NOMO-1 treated with dmso at 0.1 percent for 144 hours (cell line): ENCODE measurements at regions not wholly inside any gene's neighbourhood (a gene's known extent, or its start where the extent isn't known, plus 50 kb on each side); places are given as distances from the start of the nearest gene placed in this dataset.

Source experiments
- DNase-seq: peaks from one replicate; lab custom pipeline; 2025; ENCODE audit not compliant: unreplicated experiment; lab: John Stamatoyannopoulos, UW

GRCh38 chr17:79539944-79540705 lies 70.7 kb downstream of the RBFOX3 start:
- no peak for DNase-seq

GRCh38 chr17:79538291-79538690 lies 72.6 kb downstream of the RBFOX3 start:
- DNase-seq = no peak

GRCh38 chr17:79537686-79538085 lies 73.2 kb downstream of the RBFOX3 start:
- DNase-seq = no peak

- DNase-seq = no peak
Observed at GRCh38 chr17:79537061-79537460, 73.8 kb downstream of the RBFOX3 start.

GRCh38 chr17:79536212-79536840 lies 74.5 kb downstream of the RBFOX3 start:
- DNase-seq = no peak

- DNase-seq = no peak
Observed at GRCh38 chr17:79535728-79536025, 75.2 kb downstream of the RBFOX3 start.

GRCh38 chr17:79534851-79535727 lies 75.8 kb downstream of the RBFOX3 start:
- no peak for DNase-seq

GRCh38 chr17:79534111-79534510 lies 76.7 kb downstream of the RBFOX3 start:
- no peak for DNase-seq

- DNase-seq = no peak
Observed at GRCh38 chr17:79533116-79533515, 77.7 kb downstream of the RBFOX3 start.

GRCh38 chr17:79532107-79532790 lies 78.6 kb downstream of the RBFOX3 start:
- no peak for DNase-seq

GRCh38 chr17:79531191-79532095 lies 79.4 kb downstream of the RBFOX3 start:
- no peak for DNase-seq

GRCh38 chr17:79530361-79531105 lies 80.3 kb downstream of the RBFOX3 start:
- DNase-seq = no peak

- no peak for DNase-seq
Observed at GRCh38 chr17:79529661-79530081, 81.2 kb downstream of the RBFOX3 start.

GRCh38 chr17:79528592-79529125 lies 82.2 kb downstream of the RBFOX3 start:
- no peak for DNase-seq

- no peak for DNase-seq
Observed at GRCh38 chr17:79527306-79527705, 83.5 kb downstream of the RBFOX3 start.

GRCh38 chr17:79525793-79526677 lies 84.8 kb downstream of the RBFOX3 start:
- no peak for DNase-seq

- no peak for DNase-seq
Observed at GRCh38 chr17:79524213-79525187, 86.4 kb downstream of the RBFOX3 start.
